ENCODE measurements at regions not wholly inside any gene's neighbourhood (a gene's known extent, or its start where the extent isn't known, plus 50 kb on each side); places are given as distances from the start of the nearest gene placed in this dataset.

DNA sequence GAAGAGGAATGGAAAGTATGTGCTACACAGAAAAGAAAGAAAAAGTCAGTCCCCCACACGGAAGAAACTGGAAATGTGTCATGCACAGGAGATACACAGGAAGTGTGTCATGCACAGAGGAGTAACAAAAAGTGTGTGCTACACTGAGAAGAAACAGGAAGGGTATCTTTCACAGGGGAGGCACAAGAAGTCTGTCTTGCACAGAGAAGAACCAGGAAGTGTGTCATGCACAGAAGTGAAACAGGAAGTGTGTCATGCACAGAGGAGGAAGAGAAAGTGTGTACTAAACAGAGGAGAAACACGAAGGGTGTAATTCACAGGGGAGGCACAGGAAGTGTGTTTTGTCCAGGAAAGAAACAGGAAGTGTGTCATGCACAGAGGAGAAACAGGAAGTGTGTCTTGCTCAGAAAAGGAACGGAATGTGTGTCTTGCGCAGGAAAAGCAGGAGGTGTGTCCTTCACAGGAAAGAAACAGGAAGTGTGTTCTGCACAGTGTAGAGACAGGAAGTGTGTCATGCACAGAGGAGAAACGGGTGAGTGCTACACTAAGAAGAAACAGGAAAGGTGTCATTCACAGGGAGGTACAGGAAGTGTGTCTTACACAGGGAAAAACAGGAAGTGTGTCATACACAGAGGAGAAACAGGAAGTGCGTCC is 527.2 kb upstream of the PRKX start:
- no peak overlapping the region for H3K9ac ChIP-seq (ENCODE audit: low read depth in 1 of 2, low read length in 2 of 2)
- DNase-seq (ENCODE audit: low spot score): no peak
- H3K4me1 ChIP-seq (ENCODE audit: control insufficient read depth in 4 of 4, insufficient read depth in 4 of 4, low read length in 3 of 4): no peaks in the 10 kb centered on the region
- no peaks in the 10 kb centered on the region for H3K27me3 ChIP-seq (ENCODE audit: control insufficient read depth in 4 of 4, insufficient read depth in 4 of 4, low read length in 3 of 4)
- peak overlapping the region in 1 of 3 donors; percentile 56 for H3K4me3 ChIP-seq (ENCODE audit: low read depth in 1 of 3, low read length in 3 of 3)
- no peak for TF ChIP-seq FOXA2 (IDR thresholded peaks at IDR 0.05)
- TF ChIP-seq EGR1 (IDR thresholded peaks at IDR 0.05; ENCODE audit: low read depth in 2 of 2): no peak
- no peak for TF ChIP-seq NR2F2 (IDR thresholded peaks at IDR 0.05)
- TF ChIP-seq, protein P1, sequence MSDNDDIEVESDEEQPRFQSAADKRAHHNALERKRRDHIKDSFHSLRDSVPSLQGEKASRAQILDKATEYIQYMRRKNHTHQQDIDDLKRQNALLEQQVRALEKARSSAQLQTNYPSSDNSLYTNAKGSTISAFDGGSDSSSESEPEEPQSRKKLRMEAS (IDR thresholded peaks at IDR 0.05): no peak
- TF ChIP-seq, protein P2, sequence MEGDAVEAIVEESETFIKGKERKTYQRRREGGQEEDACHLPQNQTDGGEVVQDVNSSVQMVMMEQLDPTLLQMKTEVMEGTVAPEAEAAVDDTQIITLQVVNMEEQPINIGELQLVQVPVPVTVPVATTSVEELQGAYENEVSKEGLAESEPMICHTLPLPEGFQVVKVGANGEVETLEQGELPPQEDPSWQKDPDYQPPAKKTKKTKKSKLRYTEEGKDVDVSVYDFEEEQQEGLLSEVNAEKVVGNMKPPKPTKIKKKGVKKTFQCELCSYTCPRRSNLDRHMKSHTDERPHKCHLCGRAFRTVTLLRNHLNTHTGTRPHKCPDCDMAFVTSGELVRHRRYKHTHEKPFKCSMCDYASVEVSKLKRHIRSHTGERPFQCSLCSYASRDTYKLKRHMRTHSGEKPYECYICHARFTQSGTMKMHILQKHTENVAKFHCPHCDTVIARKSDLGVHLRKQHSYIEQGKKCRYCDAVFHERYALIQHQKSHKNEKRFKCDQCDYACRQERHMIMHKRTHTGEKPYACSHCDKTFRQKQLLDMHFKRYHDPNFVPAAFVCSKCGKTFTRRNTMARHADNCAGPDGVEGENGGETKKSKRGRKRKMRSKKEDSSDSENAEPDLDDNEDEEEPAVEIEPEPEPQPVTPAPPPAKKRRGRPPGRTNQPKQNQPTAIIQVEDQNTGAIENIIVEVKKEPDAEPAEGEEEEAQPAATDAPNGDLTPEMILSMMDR (IDR thresholded peaks at IDR 0.05; ENCODE audit: low read depth, low read length, missing input control): no peak
- no peak for TF ChIP-seq HNF4G (IDR thresholded peaks at IDR 0.05)
- no peak for TF ChIP-seq TAF1 (conservative IDR thresholded peaks at IDR 0.05)
- TF ChIP-seq, protein P3, sequence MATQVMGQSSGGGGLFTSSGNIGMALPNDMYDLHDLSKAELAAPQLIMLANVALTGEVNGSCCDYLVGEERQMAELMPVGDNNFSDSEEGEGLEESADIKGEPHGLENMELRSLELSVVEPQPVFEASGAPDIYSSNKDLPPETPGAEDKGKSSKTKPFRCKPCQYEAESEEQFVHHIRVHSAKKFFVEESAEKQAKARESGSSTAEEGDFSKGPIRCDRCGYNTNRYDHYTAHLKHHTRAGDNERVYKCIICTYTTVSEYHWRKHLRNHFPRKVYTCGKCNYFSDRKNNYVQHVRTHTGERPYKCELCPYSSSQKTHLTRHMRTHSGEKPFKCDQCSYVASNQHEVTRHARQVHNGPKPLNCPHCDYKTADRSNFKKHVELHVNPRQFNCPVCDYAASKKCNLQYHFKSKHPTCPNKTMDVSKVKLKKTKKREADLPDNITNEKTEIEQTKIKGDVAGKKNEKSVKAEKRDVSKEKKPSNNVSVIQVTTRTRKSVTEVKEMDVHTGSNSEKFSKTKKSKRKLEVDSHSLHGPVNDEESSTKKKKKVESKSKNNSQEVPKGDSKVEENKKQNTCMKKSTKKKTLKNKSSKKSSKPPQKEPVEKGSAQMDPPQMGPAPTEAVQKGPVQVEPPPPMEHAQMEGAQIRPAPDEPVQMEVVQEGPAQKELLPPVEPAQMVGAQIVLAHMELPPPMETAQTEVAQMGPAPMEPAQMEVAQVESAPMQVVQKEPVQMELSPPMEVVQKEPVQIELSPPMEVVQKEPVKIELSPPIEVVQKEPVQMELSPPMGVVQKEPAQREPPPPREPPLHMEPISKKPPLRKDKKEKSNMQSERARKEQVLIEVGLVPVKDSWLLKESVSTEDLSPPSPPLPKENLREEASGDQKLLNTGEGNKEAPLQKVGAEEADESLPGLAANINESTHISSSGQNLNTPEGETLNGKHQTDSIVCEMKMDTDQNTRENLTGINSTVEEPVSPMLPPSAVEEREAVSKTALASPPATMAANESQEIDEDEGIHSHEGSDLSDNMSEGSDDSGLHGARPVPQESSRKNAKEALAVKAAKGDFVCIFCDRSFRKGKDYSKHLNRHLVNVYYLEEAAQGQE (IDR thresholded peaks at IDR 0.05): no peak
- TF ChIP-seq YY1 (IDR thresholded peaks at IDR 0.05): no peak
- TF ChIP-seq, protein P4, sequence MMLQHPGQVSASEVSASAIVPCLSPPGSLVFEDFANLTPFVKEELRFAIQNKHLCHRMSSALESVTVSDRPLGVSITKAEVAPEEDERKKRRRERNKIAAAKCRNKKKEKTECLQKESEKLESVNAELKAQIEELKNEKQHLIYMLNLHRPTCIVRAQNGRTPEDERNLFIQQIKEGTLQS (IDR thresholded peaks at IDR 0.05): no peak
- TF ChIP-seq RXRA (IDR thresholded peaks at IDR 0.05): no peak
- no peak for TF ChIP-seq GABPA (IDR thresholded peaks at IDR 0.05 in 1 of 2, conservative IDR thresholded peaks at IDR 0.05 in 1 of 2)
- no peak for TF ChIP-seq JUND (IDR thresholded peaks at IDR 0.05)
- no peak for TF ChIP-seq HNF4A (conservative IDR thresholded peaks at IDR 0.05)
- TF ChIP-seq FOXA1 (IDR thresholded peaks at IDR 0.05): no peak
- no peak for TF ChIP-seq RAD21 (IDR thresholded peaks at IDR 0.05)
- TF ChIP-seq, protein P5, sequence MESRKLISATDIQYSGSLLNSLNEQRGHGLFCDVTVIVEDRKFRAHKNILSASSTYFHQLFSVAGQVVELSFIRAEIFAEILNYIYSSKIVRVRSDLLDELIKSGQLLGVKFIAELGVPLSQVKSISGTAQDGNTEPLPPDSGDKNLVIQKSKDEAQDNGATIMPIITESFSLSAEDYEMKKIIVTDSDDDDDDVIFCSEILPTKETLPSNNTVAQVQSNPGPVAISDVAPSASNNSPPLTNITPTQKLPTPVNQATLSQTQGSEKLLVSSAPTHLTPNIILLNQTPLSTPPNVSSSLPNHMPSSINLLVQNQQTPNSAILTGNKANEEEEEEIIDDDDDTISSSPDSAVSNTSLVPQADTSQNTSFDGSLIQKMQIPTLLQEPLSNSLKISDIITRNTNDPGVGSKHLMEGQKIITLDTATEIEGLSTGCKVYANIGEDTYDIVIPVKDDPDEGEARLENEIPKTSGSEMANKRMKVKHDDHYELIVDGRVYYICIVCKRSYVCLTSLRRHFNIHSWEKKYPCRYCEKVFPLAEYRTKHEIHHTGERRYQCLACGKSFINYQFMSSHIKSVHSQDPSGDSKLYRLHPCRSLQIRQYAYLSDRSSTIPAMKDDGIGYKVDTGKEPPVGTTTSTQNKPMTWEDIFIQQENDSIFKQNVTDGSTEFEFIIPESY (IDR thresholded peaks at IDR 0.05): no peak
- TF ChIP-seq SP1 (IDR thresholded peaks at IDR 0.05): no peak
- WGBS: 63% methylated on average over 6 of the region's 6 CpGs
- H3K9me3 ChIP-seq (ENCODE audit: control insufficient read depth in 4 of 4, low read length in 3 of 4): peaks cover 0 to 19% (median 9%) of the 10 kb centered on the region in 4 donors
- H3K36me3 ChIP-seq (ENCODE audit: control insufficient read depth in 4 of 4, insufficient read depth in 3 of 4, low read depth in 1 of 4, low read length in 3 of 4): no peaks in the 10 kb centered on the region
- no peak overlapping the region for H3K27ac ChIP-seq (ENCODE audit: low read depth in 1 of 2, low read length in 2 of 2)

All from liver (tissue), 8 donors.